Gastroesophageal sphincter (tissue), 4 donors: ENCODE measurements at regions not wholly inside any gene's neighbourhood (a gene's known extent, or its start where the extent isn't known, plus 50 kb on each side); places are given as distances from the start of the nearest gene placed in this dataset.

Experiments used
- ATAC-seq: fragments of 150-250 bp; one replicate; pipeline ENCODE4 v1.9.1; 2016; ENCODE audit warnings: mild to moderate bottlenecking, moderate library complexity
- H3K27ac ChIP-seq, 4 donors: fragments of 200-600 bp; sonication (generic) in 3 of 4; 1 replicate in 3 of 4; 2 replicates in 1 of 4; pipeline ENCODE4 v1.5.1; 2016 to 2019
- H3K27me3 ChIP-seq: fragments of 200-600 bp; sonication (generic); one replicate; pipeline ENCODE4 v1.5.1; 2019
- H3K36me3 ChIP-seq, 2 donors: fragments of 200-600 bp; sonication (generic); one replicate each; pipeline ENCODE4 v1.5.1; 2019; ENCODE audit warnings: control low read depth in 1 of 2
- H3K4me1 ChIP-seq, 3 donors: fragments of 200-600 bp; sonication (generic); 1 replicate in 2 of 3; 2 replicates in 1 of 3; pipeline ENCODE4 v1.5.1; 2016 to 2019; ENCODE audit warnings: control low read depth in 2 of 3
- H3K4me3 ChIP-seq, 2 donors: fragments of 200-600 bp; sonication (generic); one replicate each; pipeline ENCODE4 v1.5.1; 2019; ENCODE audit warnings: mild to moderate bottlenecking in 1 of 2, moderate library complexity in 1 of 2
- H3K9me3 ChIP-seq, 3 donors: fragments of 200-600 bp; sonication (generic); one replicate each; pipeline ENCODE4 v1.5.1; 2017 to 2019; ENCODE audit warnings: control low read depth in 2 of 3
- CTCF ChIP-seq, 4 experiments: fragments of 200-600 bp in 2 of 4; fragments of 450-650 bp in 2 of 4; sonication (generic) in 1 of 4; IDR thresholded peaks; one replicate each; pipeline ENCODE4 v1.5.1; 2017 to 2019; ENCODE audit warnings: antibody characterized with exemption in 4 of 4, mild to moderate bottlenecking in 2 of 4, moderate library complexity in 2 of 4
- EP300 ChIP-seq: sonication (generic); formaldehyde crosslinking; IDR thresholded peaks from one replicate; pipeline ENCODE4 v1.6.1; 2017; ENCODE audit warnings: antibody characterized with exemption, mild to moderate bottlenecking
- POLR2A ChIP-seq, 2 donors: fragments of 450-650 bp; IDR thresholded peaks; one replicate each; pipeline ENCODE4 v1.6.1; 2017; ENCODE audit warnings: antibody characterized with exemption in 2 of 2, mild to moderate bottlenecking in 2 of 2, moderate library complexity in 1 of 2
- POLR2AphosphoS5 ChIP-seq: sonication (generic); formaldehyde crosslinking; IDR thresholded peaks from one replicate; pipeline ENCODE4 v1.6.1; 2017; ENCODE audit warnings: antibody characterized with exemption
- WGBS, 2 donors: methylation state at CpG; one replicate each; pipeline ENCODE4 v1.1.5; 2018; ENCODE audit warnings: low coverage in 1 of 2; 5-methylcytosine and 5-hydroxymethylcytosine counted together

- no peaks in the 10 kb centered on the region for H3K27me3 ChIP-seq
- H3K9me3 ChIP-seq: no peaks in the 10 kb centered on the region
- H3K36me3 ChIP-seq: no peaks in the 10 kb centered on the region
- 83 to 88% methylated on average over 1 to 4 of the region's 4 CpGs for WGBS, 2 donors
- H3K27ac ChIP-seq: no peak overlapping the region
- no peak for ATAC-seq
- no peaks in the 10 kb centered on the region for H3K4me1 ChIP-seq
- TF ChIP-seq POLR2A (IDR thresholded peaks at IDR 0.05) (no peak), CTCF (IDR thresholded peaks at IDR 0.05) (no peak), POLR2AphosphoS5 (no peak), EP300 (no peak)
- H3K4me3 ChIP-seq: no peak overlapping the region
Observed at GRCh38 chr9:75464726-75465125, 376.4 kb downstream of the OSTF1 start.

GRCh38 chr9:75467142-75467541, 378.8 kb downstream of the OSTF1 start:
- no peak overlapping the region for H3K4me3 ChIP-seq
- TF ChIP-seq POLR2A (IDR thresholded peaks at IDR 0.05): no peak
- TF ChIP-seq EP300: no peak
- no peak for TF ChIP-seq POLR2AphosphoS5
- TF ChIP-seq CTCF (IDR thresholded peaks at IDR 0.05): no peak
- H3K4me1 ChIP-seq: no peaks in the 10 kb centered on the region
- no peak overlapping the region for H3K27ac ChIP-seq
- peak; percentile 60 for ATAC-seq
- WGBS, 2 donors: 62 to 69% methylated on average over 2 of the region's 2 CpGs
- H3K9me3 ChIP-seq: no peaks in the 10 kb centered on the region
- no peaks in the 10 kb centered on the region for H3K27me3 ChIP-seq
- H3K36me3 ChIP-seq: no peaks in the 10 kb centered on the region

- whole genome bisulfite sequencing, 2 donors: 55 to 59% methylated on average over 2 to 3 of the region's 3 CpGs
- H3K27me3 ChIP-seq: no peaks in the 10 kb centered on the region
- TF ChIP-seq POLR2A (IDR thresholded peaks at IDR 0.05) (no peak), POLR2AphosphoS5 (no peak), EP300 (no peak), CTCF (IDR thresholded peaks at IDR 0.05) (no peak)
- H3K9me3 ChIP-seq: no peaks in the 10 kb centered on the region
- no peaks in the 10 kb centered on the region for H3K36me3 ChIP-seq
- ATAC-seq: no peak
- no peak overlapping the region for H3K4me3 ChIP-seq
- no peak overlapping the region for H3K27ac ChIP-seq
- no peaks in the 10 kb centered on the region for H3K4me1 ChIP-seq
Observed at GRCh38 chr9:75471549-75472114, 383.3 kb downstream of the OSTF1 start.

- 45 to 67% methylated on average over 1 to 2 of the region's 2 CpGs for WGBS, 2 donors
- ATAC-seq: no peak
- no peak for TF ChIP-seq POLR2AphosphoS5
- no peak for TF ChIP-seq EP300
- TF ChIP-seq POLR2A (IDR thresholded peaks at IDR 0.05): no peak
- TF ChIP-seq CTCF (IDR thresholded peaks at IDR 0.05): no peak
- no peaks in the 10 kb centered on the region for H3K27me3 ChIP-seq
- H3K9me3 ChIP-seq: peaks cover 0 to 4% (median 0%) of the 10 kb centered on the region in 3 donors
- H3K27ac ChIP-seq: no peak overlapping the region
- H3K4me3 ChIP-seq: no peak overlapping the region
- H3K36me3 ChIP-seq: no peaks in the 10 kb centered on the region
- H3K4me1 ChIP-seq: no peaks in the 10 kb centered on the region
Observed at GRCh38 chr9:75482566-75482965, 394.3 kb downstream of the OSTF1 start.

- no peak for ATAC-seq
- Histone ChIP-seq H3K4me3 (no peak overlapping the region), H3K4me1 (no peaks in the 10 kb centered on the region), H3K27ac (no peak overlapping the region), H3K36me3 (no peaks in the 10 kb centered on the region), H3K9me3 (no peaks in the 10 kb centered on the region), H3K27me3 (no peaks in the 10 kb centered on the region)
- no peak for TF ChIP-seq EP300
- TF ChIP-seq POLR2A (IDR thresholded peaks at IDR 0.05): no peak
- no peak for TF ChIP-seq POLR2AphosphoS5
- no peak for TF ChIP-seq CTCF (IDR thresholded peaks at IDR 0.05)
- WGBS, 2 donors: 5 to 17% methylated on average over 2 of the region's 2 CpGs
Observed at GRCh38 chr9:75483636-75484035, 395.3 kb downstream of the OSTF1 start.
